Heart right ventricle (tissue), 16 donors: ENCODE measurements at regions not wholly inside any gene's neighbourhood (a gene's known extent, or its start where the extent isn't known, plus 50 kb on each side); places are given as distances from the start of the nearest gene placed in this dataset.

Experiments used
- ATAC-seq, 8 donors: fragments of 200-7000 bp; cut with Tn5 transposase; one replicate each; pipeline ENCODE4 v1.9.1; 2020; ENCODE audit warnings: mild to moderate bottlenecking in 8 of 8, moderate library complexity in 8 of 8, moderate number of reproducible peaks in 1 of 8
- DNase-seq, 2 donors: peaks; one replicate each; pipeline ENCODE4 v3.0.0-alpha.2; 2020
- H3K27ac ChIP-seq, 10 donors: fragments of 200-600 bp; sonication (generic) in 2 of 10; one replicate each; pipeline versions ENCODE4 v1.5.0 to v1.8.0; 2020 to 2022; ENCODE audit warnings: mild to moderate bottlenecking in 3 of 10
- H3K27me3 ChIP-seq, 7 donors: fragments of 200-600 bp; one replicate each; pipeline ENCODE4 v1.8.0; 2021 to 2022; ENCODE audit warnings: mild to moderate bottlenecking in 2 of 7
- H3K36me3 ChIP-seq, 9 donors: fragments of 200-600 bp; sonication (generic) in 1 of 9; one replicate each; pipeline versions ENCODE4 v1.5.0 to v1.8.0; 2020 to 2022; ENCODE audit warnings: mild to moderate bottlenecking in 2 of 9
- H3K4me1 ChIP-seq, 9 donors: fragments of 200-600 bp; sonication (generic) in 1 of 9; one replicate each; pipeline versions ENCODE4 v1.5.0 to v1.8.0; 2020 to 2022; ENCODE audit warnings: mild to moderate bottlenecking in 4 of 9
- H3K4me3 ChIP-seq, 10 donors: fragments of 200-600 bp; sonication (generic) in 2 of 10; one replicate each; pipeline versions ENCODE4 v1.5.0 to v1.8.0; 2020 to 2022; ENCODE audit warnings: mild to moderate bottlenecking in 7 of 10, moderate library complexity in 2 of 10
- H3K9me3 ChIP-seq, 11 donors: fragments of 200-600 bp in 10 of 11; sonication (generic) in 2 of 11; one replicate each; pipeline versions ENCODE4 v1.5.0 to v1.8.0; 2013 to 2022; ENCODE audit warnings: mild to moderate bottlenecking in 2 of 11, control low read depth in 1 of 11, moderate library complexity in 1 of 11
- CTCF ChIP-seq, 9 donors: fragments of 200-600 bp; sonication (generic) in 2 of 9; IDR thresholded peaks; one replicate each; pipeline versions ENCODE4 v1.5.0 to v1.8.0; 2021 to 2022; ENCODE audit warnings: antibody characterized with exemption in 9 of 9, mild to moderate bottlenecking in 5 of 9, moderate library complexity in 1 of 9
- WGBS, 2 donors: extraction: QIAGEN DNeasy Blood & Tissue Kit; methylation state at CpG; one replicate each; pipeline ENCODE4 v1.1.7; 2013; ENCODE audit warnings: inconsistent platforms in 1 of 2; 5-methylcytosine and 5-hydroxymethylcytosine counted together
- intact Hi-C, 10 donors: fragments of 100-400 bp; cut with DNase I; formaldehyde crosslinking; loops; one replicate each; pipeline versions ENCODE4 v1.11.1 to v1.14.2; 2022
- donor health status: Arrhythmogenic right ventricular cardiomyopathy.
- donor health status: ischemic (EF 13 %, LVEDD 7.1; RV severe dilation, severe dysfunction).
- donor health status: healthy with polysubstance abuse.
- donor health status: DM: no; HTN: yes; CAD: no.
- donor health status: DM: no; HTN: no; CAD: no.
- donor health status: ischemic (EF 25% LVEDD 6.9; RV normal size, moderate dysfunction).
- donor health status: ischemic (EF 25% LVEDD 5.7; RV mildly dilated, moderate dysfunction).
- donor health status: healthy.
- donor health status: DM: yes; HTN: yes; CAD: no.
- donor health status: Ischemic cardiomyopathy.
- donor health status: ischemic (EF 35%, LVEDD 5.7; RV mildly dilated, moderate dysfunction).
- donor health status: nonischemic (EF 11% LVEDD 7.7; RV severe dilation, severe dysfunction).
- donor health status: DM: yes; HTN: yes; CAD: no.
- donor health status: PGD.
- donor health status: ischemic (EF 29% LVEDD 5.4; RV normal size, mild dysfunction).
- donor health status: nonischemic (EF 23%, LVEDD 6.1; RV moderate dilation, normal function).

- WGBS, 2 donors: 89 to 91% methylated on average over 3 of the region's 3 CpGs
- intact Hi-C loops: no loop called here
- H3K4me3 ChIP-seq: no peak overlapping the region
- no peaks in the 10 kb centered on the region for H3K36me3 ChIP-seq
- DNase-seq (no peak), ATAC-seq (no peak)
- H3K27me3 ChIP-seq: peaks cover 0 to 33% (median 3%) of the 10 kb centered on the region in 7 donors
- no peaks in the 10 kb centered on the region for H3K9me3 ChIP-seq
- no peak for TF ChIP-seq CTCF (IDR thresholded peaks at IDR 0.05)
- no peaks in the 10 kb centered on the region for H3K4me1 ChIP-seq
- H3K27ac ChIP-seq: no peak overlapping the region
These were observed 166.7 kb upstream of the PPP2R2B start for GRCh38 chr5:147045290-147045689.

GRCh38 chr5:147046281-147046680 lies 167.7 kb upstream of the PPP2R2B start:
- H3K36me3 ChIP-seq: no peaks in the 10 kb centered on the region
- intact Hi-C loops: no loop called here
- TF ChIP-seq CTCF (IDR thresholded peaks at IDR 0.05): no peak
- H3K4me3 ChIP-seq: no peak overlapping the region
- H3K27ac ChIP-seq: no peak overlapping the region
- peaks cover 0 to 34% (median 3%) of the 10 kb centered on the region in 7 donors for H3K27me3 ChIP-seq
- WGBS, 2 donors: 55 to 71% methylated on average over 1 of the region's 1 CpG
- H3K4me1 ChIP-seq: no peaks in the 10 kb centered on the region
- no peak for ATAC-seq
- no peaks in the 10 kb centered on the region for H3K9me3 ChIP-seq
- DNase-seq: no peak

GRCh38 chr5:147046894-147047293 lies 168.3 kb upstream of the PPP2R2B start:
- DNase-seq (no peak), ATAC-seq (no peak)
- no peaks in the 10 kb centered on the region for H3K36me3 ChIP-seq
- H3K27ac ChIP-seq: no peak overlapping the region
- H3K4me3 ChIP-seq: no peak overlapping the region
- intact Hi-C loops: no loop called here
- peaks cover 0 to 30% (median 3%) of the 10 kb centered on the region in 7 donors for H3K27me3 ChIP-seq
- no peaks in the 10 kb centered on the region for H3K9me3 ChIP-seq
- no peak for TF ChIP-seq CTCF (IDR thresholded peaks at IDR 0.05)
- no peaks in the 10 kb centered on the region for H3K4me1 ChIP-seq

- no peaks in the 10 kb centered on the region for H3K4me1 ChIP-seq
- H3K27me3 ChIP-seq: peaks cover 0 to 27% (median 3%) of the 10 kb centered on the region in 7 donors
- H3K9me3 ChIP-seq: no peaks in the 10 kb centered on the region
- no peak overlapping the region for H3K4me3 ChIP-seq
- H3K36me3 ChIP-seq: no peaks in the 10 kb centered on the region
- DNase-seq: no peak
- H3K27ac ChIP-seq: no peak overlapping the region
- WGBS, 2 donors: 55 to 69% methylated on average over 2 of the region's 2 CpGs
- ATAC-seq: no peak
- no peak for TF ChIP-seq CTCF (IDR thresholded peaks at IDR 0.05)
- intact Hi-C loops: no loop called here
These were observed 171.2 kb upstream of the PPP2R2B start for GRCh38 chr5:147049764-147050163.

- DNase-seq: no peak
- 61 to 87% methylated on average over 2 of the region's 2 CpGs for WGBS, 2 donors
- Histone ChIP-seq H3K27ac (no peak overlapping the region), H3K4me1 (no peaks in the 10 kb centered on the region), H3K36me3 (no peaks in the 10 kb centered on the region), H3K4me3 (no peak overlapping the region), H3K9me3 (no peaks in the 10 kb centered on the region), H3K27me3 (peaks cover 0 to 30% (median 3%) of the 10 kb centered on the region in 7 donors)
- ATAC-seq: no peak
- intact Hi-C loops: no loop called here
- no peak for TF ChIP-seq CTCF (IDR thresholded peaks at IDR 0.05)
These were observed 171.6 kb upstream of the PPP2R2B start for GRCh38 chr5:147050172-147050571.
